K562 (cell line): ENCODE measurements at regions not wholly inside any gene's neighbourhood (a gene's known extent, or its start where the extent isn't known, plus 50 kb on each side); places are given as distances from the start of the nearest gene placed in this dataset.

Experiments used
- ATAC-seq: fragments of 200-7000 bp; cut with Tn5 transposase; 3 replicates; pipeline ENCODE4 v1.9.1; 2020; ENCODE audit warnings: moderate library complexity
- BruUV-seq: library from RNA; stranded (reverse); fragments of 400-500 nt; replicated peaks from 2 replicates; lab custom pipeline; 2021; lab: Mats Ljungman, UMichigan
- CTCF ChIA-PET: fragments of 300-600 bp; formaldehyde crosslinking; extraction: SDS; loops from one replicate; lab custom pipeline; 2021; ENCODE audit warnings: low intra/inter-chr PET ratio; lab: Yijun Ruan, JAX
- POLR2A ChIA-PET: fragments of 300-600, 350-650 bp; sonication (Branson Sonifier 250); formaldehyde crosslinking; extraction: SDS; loops from one replicate; lab custom pipeline; 2021; ENCODE audit warnings: antibody characterized with exemption, inconsistent platforms; lab: Yijun Ruan, JAX
- DNase-seq, 4 experiments: peaks; one replicate each; pipeline versions ENCODE4 v3.0.0 to v3.0.0-alpha.2; 2011 to 2018; ENCODE audit warnings: low spot score in 3 of 4, mixed read lengths in 3 of 4; ENCODE audit errors: extremely low read depth in 1 of 4
- FAIRE-seq: peaks from 2 replicates; lab custom pipeline; 2011; peaks lifted over from hg19 to GRCh38; lab: Jason Lieb, UNC
- H2AFZ ChIP-seq: 2 replicates; pipeline ENCODE4 v1.6.0; 2011; ENCODE audit warnings: low read depth, low read length, control low read depth, inconsistent platforms
- H3K27ac ChIP-seq: fragments of 200-600 bp; 3 replicates; pipeline ENCODE4 v1.8.0; 2011; ENCODE audit warnings: low read depth, mild to moderate bottlenecking, control low read depth, inconsistent platforms, low read length, moderate library complexity, mixed read lengths; ENCODE audit errors: extremely low read depth
- H3K27me3 ChIP-seq, 2 experiments: fragments of 300-600 bp in 1 of 2; 2 replicates in 1 of 2; 3 replicates in 1 of 2; pipeline versions ENCODE4 v1.6.0 to v1.8.0; 2011; ENCODE audit warnings: inconsistent platforms in 2 of 2, low read length in 2 of 2, mild to moderate bottlenecking in 1 of 2, mixed read lengths in 1 of 2, moderate library complexity in 1 of 2; ENCODE audit not compliant: control insufficient read depth in 2 of 2, insufficient read depth in 2 of 2
- H3K36me3 ChIP-seq: fragments of 300-600 bp; 3 replicates; pipeline ENCODE4 v1.8.0; 2011; ENCODE audit warnings: mild to moderate bottlenecking, low read length, inconsistent platforms; ENCODE audit not compliant: control insufficient read depth, insufficient read depth
- H3K4me1 ChIP-seq, 2 experiments: fragments of 200-600 bp in 1 of 2; replicated peaks in 1 of 2; 2 replicates in 1 of 2; 3 replicates in 1 of 2; pipeline versions ENCODE4 v1.5.1 to v1.8.0; 2011; ENCODE audit warnings: inconsistent platforms in 2 of 2, low read length in 2 of 2, mild to moderate bottlenecking in 1 of 2, mixed read lengths in 1 of 2, moderate library complexity in 1 of 2; ENCODE audit not compliant: control insufficient read depth in 2 of 2, insufficient read depth in 2 of 2
- H3K4me2 ChIP-seq: 2 replicates; pipeline ENCODE4 v1.6.1; 2011; ENCODE audit warnings: low read length, control low read depth, inconsistent platforms, mixed read lengths; ENCODE audit not compliant: insufficient read depth
- H3K4me3 ChIP-seq: fragments of 200-600 bp; sonication (generic), shearing (Covaris generic); 2 replicates; pipeline ENCODE4 v1.5.1; 2016; ENCODE audit warnings: control low read depth, inconsistent platforms
- H3K79me2 ChIP-seq: fragments of 200-600 bp; 3 replicates; pipeline ENCODE4 v1.8.0; 2011; ENCODE audit warnings: low read length, inconsistent platforms; ENCODE audit not compliant: control insufficient read depth, insufficient read depth
- H3K9ac ChIP-seq, 2 experiments: 2 replicates each; pipeline versions ENCODE4 v1.6.0 to v1.6.1; 2011; ENCODE audit warnings: low read depth in 2 of 2, low read length in 2 of 2, control low read depth in 1 of 2, inconsistent platforms in 1 of 2, mild to moderate bottlenecking in 1 of 2, mixed read lengths in 1 of 2; ENCODE audit not compliant: insufficient read depth in 1 of 2
- H3K9me1 ChIP-seq: one replicate; pipeline ENCODE4 v1.6.0; 2011; ENCODE audit warnings: inconsistent platforms, mild to moderate bottlenecking, low read length, moderate library complexity; ENCODE audit not compliant: control insufficient read depth, insufficient read depth
- H3K9me3 ChIP-seq: replicated peaks from 2 replicates; pipeline ENCODE4 v1.5.1; 2011; ENCODE audit warnings: low read depth, low read length, inconsistent platforms; ENCODE audit not compliant: control insufficient read depth, insufficient read depth
- H4K20me1 ChIP-seq: replicated peaks from 2 replicates; pipeline ENCODE4 v1.6.1; 2011; ENCODE audit warnings: low read length, inconsistent platforms, mixed read lengths; ENCODE audit not compliant: control insufficient read depth, insufficient read depth
- ARID3B ChIP-seq: fragments of 250-450 bp; sonication (Bioruptor Pico); IDR thresholded peaks from 2 replicates; pipeline ENCODE4 v1.4.0; 2020; ENCODE audit warnings: borderline replicate concordance
- BRCA1 ChIP-seq, 2 experiments: fragments of 450-650 bp in 1 of 2; sonication (generic) in 1 of 2; formaldehyde crosslinking in 1 of 2; IDR thresholded peaks; 2 replicates each; pipeline versions ENCODE4 v1.5.0 to v1.6.1; 2017 to 2020; ENCODE audit warnings: mild to moderate bottlenecking in 1 of 2, missing genetic modification reagents in 1 of 2
- CBFA2T2 ChIP-seq: fragments of 450-650 bp; conservative IDR thresholded peaks from 2 replicates; pipeline ENCODE4 v1.6.1; 2017; ENCODE audit warnings: mild to moderate bottlenecking
- CBX2 ChIP-seq: fragments of 200-600 bp; sonication (generic); IDR thresholded peaks from one replicate; pipeline ENCODE4 v1.6.1; 2012; ENCODE audit warnings: mild to moderate bottlenecking, low read length, inconsistent platforms; ENCODE audit not compliant: insufficient read depth, poor library complexity, severe bottlenecking
- IRF2 ChIP-seq: sonication (generic); formaldehyde crosslinking; IDR thresholded peaks from 2 replicates; pipeline ENCODE4 v1.8.1; 2022; ENCODE audit warnings: mild to moderate bottlenecking, missing genetic modification reagents
- KLF10 ChIP-seq: fragments of 250-450 bp; sonication (Bioruptor Pico); IDR thresholded peaks from 2 replicates; pipeline ENCODE4 v1.6.1; 2021; ENCODE audit warnings: matching md5 sums
- KLF13 ChIP-seq: fragments of 450-650 bp; IDR thresholded peaks from 2 replicates; pipeline ENCODE4 v1.6.1; 2016; ENCODE audit warnings: missing genetic modification characterization, low read depth, mild to moderate bottlenecking, missing compliant biosample characterization, moderate library complexity, borderline replicate concordance
- KLF16 ChIP-seq: IDR thresholded peaks from 2 replicates; pipeline ENCODE4 v1.6.1; 2016; ENCODE audit warnings: antibody characterized with exemption
- MAFF ChIP-seq: IDR thresholded peaks from 2 replicates; pipeline ENCODE4 v1.6.1; 2012; ENCODE audit warnings: low read length, improper control_type of control experiment
- MEIS2 ChIP-seq: fragments of 450-650 bp; IDR thresholded peaks from 2 replicates; pipeline ENCODE4 v1.6.1; 2014; ENCODE audit warnings: mild to moderate bottlenecking; ENCODE audit not compliant: partially characterized antibody
- NR1H2 ChIP-seq: sonication (generic); formaldehyde crosslinking; IDR thresholded peaks from 2 replicates; pipeline ENCODE4 v1.4.0; 2020; ENCODE audit warnings: mild to moderate bottlenecking, missing genetic modification reagents
- NR3C1 ChIP-seq: sonication (generic); formaldehyde crosslinking; IDR thresholded peaks from 2 replicates; pipeline ENCODE4 v1.8.1; 2022; ENCODE audit warnings: missing genetic modification reagents
- PHF8 ChIP-seq: fragments of 200-600 bp; sonication (generic); IDR thresholded peaks from 2 replicates; pipeline ENCODE4 v1.6.1; 2012; ENCODE audit warnings: mixed run types, mild to moderate bottlenecking, inconsistent platforms, low read length, moderate library complexity, borderline replicate concordance
- RBM34 ChIP-seq: fragments of 200-400 bp; formaldehyde crosslinking; IDR thresholded peaks from 2 replicates; pipeline ENCODE4 v1.6.1; 2018; ENCODE audit warnings: low read length, borderline replicate concordance; ENCODE audit not compliant: insufficient read depth
- SRSF1 ChIP-seq: fragments of 200-400 bp; formaldehyde crosslinking; IDR thresholded peaks from 2 replicates; pipeline ENCODE4 v1.6.1; 2017; ENCODE audit warnings: mild to moderate bottlenecking, low read depth, low read length, moderate library complexity
- ZKSCAN3 ChIP-seq: fragments of 250-450 bp; sonication (Bioruptor Pico); IDR thresholded peaks from 2 replicates; pipeline ENCODE4 v1.4.0; 2020
- ZNF766 ChIP-seq: fragments of 200-800 bp; sonication (Bioruptor generic); conservative IDR thresholded peaks from 2 replicates; pipeline ENCODE4 v1.6.1; 2016; ENCODE audit warnings: missing genetic modification characterization, missing compliant biosample characterization
- WGBS: fragments of 100-300 bp; shearing (Covaris generic); methylation state at CpG from one replicate; pipeline ENCODE4 v1.1.6; 2016; ENCODE audit warnings: low coverage, mixed read lengths; ENCODE audit not compliant: insufficient coverage; ENCODE audit errors: missing lambda C conversion rate; 5-methylcytosine and 5-hydroxymethylcytosine counted together
- in situ Hi-C: fragments of 300-500 bp; cut with MboI; formaldehyde crosslinking; loops from 4 replicates; pipeline ENCODE4 v1.15.0; 2018; ENCODE audit warnings: inconsistent platforms, mixed read lengths
- intact Hi-C: fragments of 100-400 bp; cut with micrococcal nuclease; formaldehyde crosslinking; loops from 2 replicates; pipeline ENCODE4 v1.14.2; 2022
- TF ChIP-seq, protein P1 (sequence below): fragments of 450-650 bp; IDR thresholded peaks from 2 replicates; pipeline ENCODE4 v1.6.1; 2018; ENCODE audit warnings: mild to moderate bottlenecking, low read depth; ENCODE audit not compliant: partially characterized antibody

GRCh38 chr13:34720618-34721017 lies 221.5 kb upstream of the NBEA start:
- Histone ChIP-seq H3K9ac (no peak overlapping the region), H2AFZ (no peak overlapping the region), H3K4me1 (no peaks in the 10 kb centered on the region), H3K4me3 (no peak overlapping the region), H3K4me2 (no peak overlapping the region), H3K36me3 (no peaks in the 10 kb centered on the region), H3K9me1 (no peaks in the 10 kb centered on the region), H3K9me3 (no peaks in the 10 kb centered on the region), H3K79me2 (no peaks in the 10 kb centered on the region), H3K27ac (no peak overlapping the region), H4K20me1 (no peaks in the 10 kb centered on the region), H3K27me3 (no peaks in the 10 kb centered on the region)
- ATAC-seq, result no peak
- no peak for FAIRE-seq
- intact Hi-C loops, result no loop called here
- 0% methylated on average over 2 of the region's 2 CpGs for WGBS
- no peak for DNase-seq
- ChIA-PET POLR2A (no interaction called here), CTCF (no interaction called here)
- no TSS peak for BruUV-seq
- in situ Hi-C loops, result no loop called here
- no peak for TF ChIP-seq KLF16
- no peak for TF ChIP-seq NR1H2 (CRISPR knock-in tag)
- TF ChIP-seq IRF2 (CRISPR knock-in tag), result no peak
- no peak for TF ChIP-seq MEIS2
- no peak for TF ChIP-seq BRCA1 (IDR thresholded peaks at IDR 0.05)
- no peak for TF ChIP-seq BRCA1 (CRISPR knock-in tag; IDR thresholded peaks at IDR 0.05)
- no peak for TF ChIP-seq SRSF1
- TF ChIP-seq MAFF, result no peak
- TF ChIP-seq CBFA2T2, result no peak
- no peak for TF ChIP-seq NR3C1 (CRISPR knock-in tag)
- TF ChIP-seq, protein P1, sequence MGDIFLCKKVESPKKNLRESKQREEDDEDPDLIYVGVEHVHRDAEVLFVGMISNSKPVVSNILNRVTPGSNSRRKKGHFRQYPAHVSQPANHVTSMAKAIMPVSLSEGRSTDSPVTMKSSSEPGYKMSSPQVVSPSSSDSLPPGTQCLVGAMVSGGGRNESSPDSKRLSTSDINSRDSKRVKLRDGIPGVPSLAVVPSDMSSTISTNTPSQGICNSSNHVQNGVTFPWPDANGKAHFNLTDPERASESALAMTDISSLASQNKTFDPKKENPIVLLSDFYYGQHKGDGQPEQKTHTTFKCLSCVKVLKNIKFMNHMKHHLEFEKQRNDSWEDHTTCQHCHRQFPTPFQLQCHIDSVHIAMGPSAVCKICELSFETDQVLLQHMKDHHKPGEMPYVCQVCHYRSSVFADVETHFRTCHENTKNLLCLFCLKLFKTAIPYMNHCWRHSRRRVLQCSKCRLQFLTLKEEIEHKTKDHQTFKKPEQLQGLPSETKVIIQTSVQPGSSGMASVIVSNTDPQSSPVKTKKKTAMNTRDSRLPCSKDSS, result no peak
- TF ChIP-seq CBX2, result no peak
- no peak for TF ChIP-seq ARID3B (CRISPR knock-in tag)
- no peak for TF ChIP-seq KLF10 (CRISPR knock-in tag)
- TF ChIP-seq RBM34, result no peak
- TF ChIP-seq ZKSCAN3, result no peak
- no peak for TF ChIP-seq PHF8
- TF ChIP-seq ZNF766 (CRISPR knock-in tag), result no peak
- no peak for TF ChIP-seq KLF13 (tag)
